Esophagus squamous epithelium (tissue), 5 donors: ENCODE measurements at regions not wholly inside any gene's neighbourhood (a gene's known extent, or its start where the extent isn't known, plus 50 kb on each side); places are given as distances from the start of the nearest gene placed in this dataset.

Experiments used
- DNase-seq: peaks from one replicate; lab custom pipeline; 2025; lab: John Stamatoyannopoulos, UW
- H3K27ac ChIP-seq, 4 donors: fragments of 200-600 bp; sonication (generic); one replicate each; pipeline ENCODE4 v1.5.1; 2016 to 2019; ENCODE audit warnings: mild to moderate bottlenecking in 1 of 4
- H3K27me3 ChIP-seq, 4 donors: fragments of 200-600 bp; sonication (generic); 1 replicate in 3 of 4; 2 replicates in 1 of 4; pipeline versions ENCODE4 v1.5.1 to v1.6.0; 2017 to 2021; ENCODE audit warnings: antibody characterized with exemption in 1 of 4
- H3K36me3 ChIP-seq, 3 donors: fragments of 200-600 bp; sonication (generic); one replicate each; pipeline ENCODE4 v1.5.1; 2016 to 2019
- H3K4me1 ChIP-seq, 3 donors: fragments of 200-600 bp; sonication (generic); one replicate each; pipeline ENCODE4 v1.5.1; 2017 to 2019
- H3K4me3 ChIP-seq, 4 donors: fragments of 200-600 bp; sonication (generic); 1 replicate in 3 of 4; 2 replicates in 1 of 4; pipeline ENCODE4 v1.5.1; 2016 to 2019; ENCODE audit warnings: mild to moderate bottlenecking in 2 of 4, moderate library complexity in 1 of 4
- H3K9me3 ChIP-seq, 3 donors: fragments of 200-600 bp; sonication (generic); one replicate each; pipeline ENCODE4 v1.5.1; 2016 to 2019
- CTCF ChIP-seq, 6 experiments: fragments of 450-650 bp in 4 of 6; fragments of 200-600 bp in 2 of 6; sonication (generic) in 2 of 6; IDR thresholded peaks; one replicate each; pipeline ENCODE4 v1.5.1; 2016 to 2019; ENCODE audit warnings: antibody characterized with exemption in 6 of 6, mild to moderate bottlenecking in 4 of 6, moderate library complexity in 4 of 6
- POLR2A ChIP-seq, 4 donors: fragments of 450-650 bp; IDR thresholded peaks; one replicate each; pipeline ENCODE4 v1.6.1; 2017; ENCODE audit warnings: antibody characterized with exemption in 4 of 4, mild to moderate bottlenecking in 4 of 4, moderate library complexity in 3 of 4
- WGBS, 2 donors: methylation state at CpG; one replicate each; pipeline ENCODE4 v1.1.5; 2018; 5-methylcytosine and 5-hydroxymethylcytosine counted together
- intact Hi-C: fragments of 100-400 bp; cut with DNase I; formaldehyde crosslinking; loops from one replicate; pipeline ENCODE4 v1.15.0; 2022
- donor health status: DM: yes; HTN: yes; CAD: no.

- peak overlapping the region in 1 of 4 donors; percentile 12 for H3K27ac ChIP-seq
- intact Hi-C loops: no loop called here
- TF ChIP-seq CTCF (IDR thresholded peaks at IDR 0.05): no peak
- no peak for TF ChIP-seq POLR2A (IDR thresholded peaks at IDR 0.05)
- H3K36me3 ChIP-seq: no peaks in the 10 kb centered on the region
- no peaks in the 10 kb centered on the region for H3K9me3 ChIP-seq
- 55 to 67% methylated on average over 4 of the region's 4 CpGs for WGBS, 2 donors
- H3K4me1 ChIP-seq: peaks cover 0 to 7% (median 3%) of the 10 kb centered on the region in 3 donors
- no peaks in the 10 kb centered on the region for H3K27me3 ChIP-seq
- DNase-seq: no peak
- no peak overlapping the region for H3K4me3 ChIP-seq
Measured at GRCh38 chr2:70368545-70368944, 66.7 kb upstream of the FAM136A start.

- Histone ChIP-seq H3K4me1 (peaks cover 0 to 7% (median 3%) of the 10 kb centered on the region in 3 donors), H3K27me3 (no peaks in the 10 kb centered on the region), H3K36me3 (no peaks in the 10 kb centered on the region), H3K4me3 (no peak overlapping the region), H3K27ac (peak overlapping the region in 1 of 4 donors; percentile 12), H3K9me3 (no peaks in the 10 kb centered on the region)
- intact Hi-C loops: no loop called here
- WGBS, 2 donors: 39 to 41% methylated on average over 7 to 8 of the region's 8 CpGs
- DNase-seq: no peak
- TF ChIP-seq POLR2A (IDR thresholded peaks at IDR 0.05) (no peak), CTCF (IDR thresholded peaks at IDR 0.05) (no peak)
Measured at GRCh38 chr2:70367722-70368323, 66.0 kb upstream of the FAM136A start.

- Histone ChIP-seq H3K9me3 (no peaks in the 10 kb centered on the region), H3K4me3 (no peak overlapping the region), H3K36me3 (no peaks in the 10 kb centered on the region), H3K4me1 (peaks cover 0 to 1% (median 0%) of the 10 kb centered on the region in 3 donors), H3K27me3 (no peaks in the 10 kb centered on the region), H3K27ac (no peak overlapping the region)
- WGBS, 2 donors: 49 to 52% methylated on average over 5 to 6 of the region's 6 CpGs
- intact Hi-C loops: no loop called here
- DNase-seq: no peak
- TF ChIP-seq POLR2A (IDR thresholded peaks at IDR 0.05) (no peak), CTCF (IDR thresholded peaks at IDR 0.05) (no peak)
Measured at GRCh38 chr2:70362661-70363060, 60.8 kb upstream of the FAM136A start.

- no peak overlapping the region for H3K4me3 ChIP-seq
- WGBS, 2 donors: 71 to 74% methylated on average over 3 of the region's 3 CpGs
- H3K9me3 ChIP-seq: no peaks in the 10 kb centered on the region
- no peak for DNase-seq
- H3K36me3 ChIP-seq: no peaks in the 10 kb centered on the region
- H3K27me3 ChIP-seq: no peaks in the 10 kb centered on the region
- intact Hi-C loops: no loop called here
- no peak overlapping the region for H3K27ac ChIP-seq
- TF ChIP-seq CTCF (IDR thresholded peaks at IDR 0.05) (no peak), POLR2A (IDR thresholded peaks at IDR 0.05) (no peak)
- no peaks in the 10 kb centered on the region for H3K4me1 ChIP-seq
Measured at GRCh38 chr2:70360661-70361270, 58.9 kb upstream of the FAM136A start.

- TF ChIP-seq CTCF (IDR thresholded peaks at IDR 0.05) (no peak), POLR2A (IDR thresholded peaks at IDR 0.05) (no peak)
- Histone ChIP-seq H3K4me3 (no peak overlapping the region), H3K9me3 (no peaks in the 10 kb centered on the region), H3K27ac (no peak overlapping the region), H3K36me3 (no peaks in the 10 kb centered on the region), H3K27me3 (no peaks in the 10 kb centered on the region), H3K4me1 (peaks cover 0 to 5% (median 0%) of the 10 kb centered on the region in 3 donors)
- intact Hi-C loops: no loop called here
- 52 to 84% methylated on average over 6 of the region's 6 CpGs for WGBS, 2 donors
- DNase-seq: no peak
Measured at GRCh38 chr2:70357684-70358071, 55.8 kb upstream of the FAM136A start.
